Lower leg skin (tissue), 4 donors: ENCODE measurements at regions not wholly inside any gene's neighbourhood (a gene's known extent, or its start where the extent isn't known, plus 50 kb on each side); places are given as distances from the start of the nearest gene placed in this dataset.

Experiments used
- DNase-seq, 2 donors: peaks; one replicate each; pipeline ENCODE4 v3.0.0-alpha.2; 2019; ENCODE audit warnings: low spot score in 2 of 2
- H3K4me3 ChIP-seq: fragments of 200-600 bp; sonication (generic); 2 replicates; pipeline ENCODE4 v1.5.1; 2017; ENCODE audit warnings: mild to moderate bottlenecking, low read depth; ENCODE audit not compliant: poor library complexity, severe bottlenecking
- POLR2A ChIP-seq, 2 donors: fragments of 450-650 bp; IDR thresholded peaks; one replicate each; pipeline ENCODE4 v1.6.1; 2016 to 2017; ENCODE audit warnings: antibody characterized with exemption in 2 of 2, mild to moderate bottlenecking in 1 of 2, moderate library complexity in 1 of 2
- WGBS, 2 donors: methylation state at CpG; one replicate each; pipeline ENCODE4 v1.1.5; 2018; 5-methylcytosine and 5-hydroxymethylcytosine counted together
- intact Hi-C: fragments of 100-400 bp; cut with DNase I; formaldehyde crosslinking; loops from one replicate; pipeline ENCODE4 v1.15.0; 2023; ENCODE audit warnings: low total_unique reads
- TF ChIP-seq, protein P1 (sequence below), 3 donors: fragments of 450-650 bp; IDR thresholded peaks; one replicate each; pipeline ENCODE4 v1.5.1; 2016; ENCODE audit warnings: antibody characterized with exemption in 3 of 3, mild to moderate bottlenecking in 3 of 3, moderate library complexity in 2 of 3

DNA sequence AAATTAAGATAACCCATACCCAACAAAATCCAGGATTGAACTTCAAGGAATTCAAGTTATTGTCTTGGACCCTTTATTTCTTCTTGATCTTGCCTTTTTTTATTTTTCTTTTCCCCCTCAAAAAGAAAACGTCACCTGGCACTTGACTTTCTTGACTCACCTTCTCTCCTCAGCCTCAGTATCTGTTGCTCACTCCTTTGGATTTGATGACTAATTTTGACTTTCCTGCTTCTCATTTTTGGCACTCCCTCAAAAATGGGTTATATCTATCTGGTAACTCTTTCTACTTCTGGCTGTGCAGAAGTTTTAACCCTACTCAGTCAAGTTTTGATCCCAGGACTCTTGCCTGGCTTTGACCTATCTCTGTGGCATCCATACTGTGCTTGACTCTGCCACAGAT, 66.6 kb upstream of the SPATA31D4 start:
- H3K4me3 ChIP-seq, result no peak overlapping the region
- DNase-seq, result no peak
- 35 to 50% methylated on average over 1 of the region's 1 CpG for WGBS, 2 donors
- no peak for TF ChIP-seq POLR2A (IDR thresholded peaks at IDR 0.05)
- TF ChIP-seq, protein P1, sequence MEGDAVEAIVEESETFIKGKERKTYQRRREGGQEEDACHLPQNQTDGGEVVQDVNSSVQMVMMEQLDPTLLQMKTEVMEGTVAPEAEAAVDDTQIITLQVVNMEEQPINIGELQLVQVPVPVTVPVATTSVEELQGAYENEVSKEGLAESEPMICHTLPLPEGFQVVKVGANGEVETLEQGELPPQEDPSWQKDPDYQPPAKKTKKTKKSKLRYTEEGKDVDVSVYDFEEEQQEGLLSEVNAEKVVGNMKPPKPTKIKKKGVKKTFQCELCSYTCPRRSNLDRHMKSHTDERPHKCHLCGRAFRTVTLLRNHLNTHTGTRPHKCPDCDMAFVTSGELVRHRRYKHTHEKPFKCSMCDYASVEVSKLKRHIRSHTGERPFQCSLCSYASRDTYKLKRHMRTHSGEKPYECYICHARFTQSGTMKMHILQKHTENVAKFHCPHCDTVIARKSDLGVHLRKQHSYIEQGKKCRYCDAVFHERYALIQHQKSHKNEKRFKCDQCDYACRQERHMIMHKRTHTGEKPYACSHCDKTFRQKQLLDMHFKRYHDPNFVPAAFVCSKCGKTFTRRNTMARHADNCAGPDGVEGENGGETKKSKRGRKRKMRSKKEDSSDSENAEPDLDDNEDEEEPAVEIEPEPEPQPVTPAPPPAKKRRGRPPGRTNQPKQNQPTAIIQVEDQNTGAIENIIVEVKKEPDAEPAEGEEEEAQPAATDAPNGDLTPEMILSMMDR (IDR thresholded peaks at IDR 0.05), result no peak
- intact Hi-C loops, result no loop called here

- TF ChIP-seq, protein P1 (IDR thresholded peaks at IDR 0.05), result no peak
- TF ChIP-seq POLR2A (IDR thresholded peaks at IDR 0.05), result no peak
- DNase-seq, result no peak
- no peak overlapping the region for H3K4me3 ChIP-seq
- 60 to 62% methylated on average over 3 of the region's 3 CpGs for WGBS, 2 donors
- intact Hi-C loops, result no loop called here
Measured at GRCh38 chr9:81868145-81868544, 60.1 kb upstream of the SPATA31D4 start.

DNA sequence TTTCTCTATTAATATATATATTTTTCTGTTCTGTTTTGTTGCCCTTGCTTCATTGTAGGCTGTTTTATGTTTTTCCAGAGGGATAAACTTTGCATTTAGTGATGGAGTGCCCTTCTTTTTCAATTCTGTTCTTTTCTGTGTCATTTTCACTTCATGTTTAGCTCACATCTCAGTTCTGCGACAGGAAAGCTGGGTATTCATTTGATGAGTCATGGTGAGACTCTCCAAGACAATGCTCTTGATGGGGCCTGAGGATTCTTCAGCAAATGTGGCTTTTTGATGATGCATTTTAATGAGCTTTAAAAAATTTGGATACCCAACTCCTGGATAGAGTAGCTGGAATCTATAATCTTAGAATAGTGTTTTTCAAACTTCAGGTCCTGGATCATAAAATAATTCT, 56.5 kb upstream of the SPATA31D4 start:
- TF ChIP-seq, protein P1 (IDR thresholded peaks at IDR 0.05), result no peak
- TF ChIP-seq POLR2A (IDR thresholded peaks at IDR 0.05), result no peak
- 37 to 40% methylated on average over 1 of the region's 1 CpG for WGBS, 2 donors
- H3K4me3 ChIP-seq, result no peak overlapping the region
- intact Hi-C loops, result no loop called here
- no peak for DNase-seq

- TF ChIP-seq, protein P1 (IDR thresholded peaks at IDR 0.05), result no peak
- no peak for TF ChIP-seq POLR2A (IDR thresholded peaks at IDR 0.05)
- WGBS, 2 donors, result 77% methylated on average over 7 of the region's 7 CpGs
- intact Hi-C loops, result no loop called here
- no peak for DNase-seq
- H3K4me3 ChIP-seq, result no peak overlapping the region
Measured at GRCh38 chr9:81874250-81874649, 54.0 kb upstream of the SPATA31D4 start.

DNA sequence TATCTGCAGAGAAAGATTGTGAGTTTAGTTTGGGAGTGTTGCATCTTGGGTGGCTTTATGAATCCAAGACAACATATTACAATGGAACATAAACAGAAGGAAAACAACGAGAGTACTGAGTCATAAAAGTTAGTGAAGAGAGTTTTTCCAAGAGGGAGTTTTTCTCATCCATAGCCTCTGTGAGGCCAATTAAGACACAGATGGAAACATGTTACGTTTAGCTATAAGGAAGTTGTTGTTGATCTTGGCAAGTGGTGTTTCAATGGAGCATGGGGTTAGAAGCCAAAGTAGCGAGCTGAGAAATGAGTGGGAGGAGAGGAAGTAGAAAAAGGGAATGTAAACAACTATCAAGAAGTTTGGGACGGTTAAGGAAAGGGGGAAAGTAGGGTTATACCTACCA, 53.3 kb upstream of the SPATA31D4 start:
- DNase-seq, result no peak
- no peak overlapping the region for H3K4me3 ChIP-seq
- WGBS, 2 donors, result 17 to 19% methylated on average over 4 of the region's 4 CpGs
- intact Hi-C loops, result no loop called here
- TF ChIP-seq POLR2A (IDR thresholded peaks at IDR 0.05), result no peak
- TF ChIP-seq, protein P1 (IDR thresholded peaks at IDR 0.05), result no peak

- intact Hi-C loops, result no loop called here
- no peak overlapping the region for H3K4me3 ChIP-seq
- WGBS, 2 donors, result 89 to 90% methylated on average over 9 of the region's 9 CpGs
- no peak for DNase-seq
- TF ChIP-seq, protein P1 (IDR thresholded peaks at IDR 0.05), result no peak
- TF ChIP-seq POLR2A (IDR thresholded peaks at IDR 0.05), result no peak
Measured at GRCh38 chr9:81877047-81877446, 51.2 kb upstream of the SPATA31D4 start.
